ENCODE measurements at regions not wholly inside any gene's neighbourhood (a gene's known extent, or its start where the extent isn't known, plus 50 kb on each side); places are given as distances from the start of the nearest gene placed in this dataset.
"Not testable (repeated sequence)": the region's sequence is repeated elsewhere in the genome, so short reads cannot be mapped to it uniquely, and the experiment has no call there.

DNA sequence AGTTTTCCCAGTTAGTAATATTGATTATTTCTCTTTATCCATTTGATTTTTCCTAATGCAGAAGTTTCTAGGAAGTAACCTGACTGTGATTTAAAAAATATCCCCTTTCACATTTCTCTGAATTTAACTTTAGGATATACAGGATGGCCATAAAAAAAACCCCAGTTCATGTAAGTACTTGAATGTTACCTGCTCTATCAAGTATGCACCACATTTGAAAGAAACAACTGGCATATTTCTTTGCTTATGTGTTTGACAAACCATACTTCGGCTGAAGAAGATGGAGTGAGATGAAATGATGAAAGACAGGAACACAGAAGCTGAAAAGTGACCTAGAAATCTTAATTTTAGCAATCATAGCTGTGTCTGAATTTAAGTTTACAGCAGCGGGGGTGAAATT is 374.0 kb upstream of the NOX3 start:
- Mint-ChIP-seq H3K36me3 (no peaks in the 10 kb centered on the region), H3K27ac (no peak overlapping the region), H3K4me3 (no peak overlapping the region), H3K27me3 (no peaks in the 10 kb centered on the region), H3K9me3 (no peaks in the 10 kb centered on the region), H3K4me1 (no peaks in the 10 kb centered on the region)
- ATAC-seq: no peak

DNA sequence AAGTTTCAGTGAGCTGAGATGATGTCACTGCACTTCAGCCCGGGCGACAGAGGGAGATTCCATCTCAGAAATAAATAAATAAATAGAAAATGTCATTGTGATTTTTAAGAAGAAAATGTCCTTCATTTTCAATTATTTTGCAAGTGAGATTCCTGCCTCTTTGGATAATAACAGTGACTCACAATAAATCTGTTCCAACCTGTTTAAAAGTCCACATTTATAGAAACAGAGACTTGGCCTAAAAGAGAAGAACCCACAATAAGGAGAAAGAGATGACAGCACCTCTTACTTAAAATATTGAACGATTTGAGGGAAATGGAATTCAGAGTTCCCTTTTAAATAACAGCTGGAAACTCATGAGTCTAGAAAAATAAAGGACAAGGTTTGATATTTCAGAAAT is 373.4 kb upstream of the NOX3 start:
- Mint-ChIP-seq H3K27ac (no peak overlapping the region), H3K4me1 (no peaks in the 10 kb centered on the region), H3K36me3 (no peaks in the 10 kb centered on the region), H3K9me3 (no peaks in the 10 kb centered on the region), H3K27me3 (no peaks in the 10 kb centered on the region), H3K4me3 (no peak overlapping the region)
- ATAC-seq: no peak

DNA sequence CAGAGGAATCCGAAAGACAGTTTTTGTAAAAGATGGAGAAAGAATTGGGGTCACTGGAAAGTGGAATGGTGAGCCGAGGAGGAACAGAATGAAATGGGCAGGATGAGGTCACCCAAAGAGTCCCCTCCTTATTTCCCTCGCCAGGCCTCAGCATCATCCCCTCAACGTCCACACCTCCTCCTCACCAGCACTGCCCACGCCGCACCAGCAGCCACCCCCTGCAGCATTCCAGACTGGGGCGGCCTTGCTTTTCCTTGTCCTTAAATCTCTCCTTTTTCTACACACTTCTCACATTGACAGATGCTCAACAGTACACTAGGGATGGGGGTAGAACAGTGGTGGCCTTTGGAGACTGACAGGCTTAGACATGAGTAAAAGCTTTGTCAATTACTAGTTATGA is 363.1 kb upstream of the NOX3 start:
- Mint-ChIP-seq H3K4me1 (no peaks in the 10 kb centered on the region), H3K27ac (no peak overlapping the region), H3K27me3 (no peaks in the 10 kb centered on the region), H3K36me3 (no peaks in the 10 kb centered on the region), H3K4me3 (no peak overlapping the region), H3K9me3 (peaks cover 2% of the 10 kb centered on the region)
- ATAC-seq: no peak

DNA sequence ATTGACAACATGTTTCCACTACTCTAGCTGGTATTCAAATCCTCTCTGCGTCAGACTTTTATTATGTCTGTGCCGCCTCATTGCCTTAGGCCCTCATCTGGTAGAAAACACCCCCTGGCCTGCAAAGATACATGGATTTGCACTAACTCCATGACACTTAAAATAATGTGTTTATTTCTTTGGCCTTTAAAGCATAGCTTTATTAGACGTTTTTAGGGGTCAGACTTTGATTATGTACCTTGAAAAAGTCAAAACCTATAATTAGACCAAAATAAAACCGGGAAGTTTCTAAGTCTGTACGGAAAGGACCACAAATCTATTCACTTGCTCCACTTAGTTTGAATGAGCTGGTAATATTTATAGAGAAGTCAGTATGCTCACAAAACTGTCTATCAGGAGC is 357.9 kb upstream of the NOX3 start:
- no peak for ATAC-seq
- Mint-ChIP-seq H3K4me1 (no peaks in the 10 kb centered on the region), H3K4me3 (no peak overlapping the region), H3K27me3 (no peaks in the 10 kb centered on the region), H3K27ac (no peak overlapping the region), H3K36me3 (no peaks in the 10 kb centered on the region), H3K9me3 (no peaks in the 10 kb centered on the region)

DNA sequence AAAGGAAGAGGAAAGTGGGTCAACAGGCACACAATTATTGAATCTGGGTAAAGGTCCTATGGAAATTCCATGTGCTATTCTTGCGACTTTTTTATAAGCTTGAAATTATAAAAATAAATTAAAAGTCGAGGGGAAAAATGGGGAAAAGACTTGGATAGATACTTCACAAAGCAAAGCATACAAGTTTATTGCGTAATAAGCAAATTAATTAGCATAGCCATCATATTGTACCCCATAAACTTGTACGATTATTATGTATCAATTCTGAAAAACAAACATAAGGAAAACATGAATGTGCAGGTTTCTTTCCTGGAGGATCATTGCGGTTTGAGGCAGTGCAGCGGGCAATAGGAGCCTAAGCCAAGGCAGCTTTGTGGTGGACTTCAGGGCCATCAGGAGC is 351.6 kb upstream of the NOX3 start:
- Mint-ChIP-seq H3K27ac (no peak overlapping the region), H3K4me1 (no peaks in the 10 kb centered on the region), H3K27me3 (no peaks in the 10 kb centered on the region), H3K4me3 (no peak overlapping the region), H3K36me3 (no peaks in the 10 kb centered on the region), H3K9me3 (no peaks in the 10 kb centered on the region)
- ATAC-seq: no peak

DNA sequence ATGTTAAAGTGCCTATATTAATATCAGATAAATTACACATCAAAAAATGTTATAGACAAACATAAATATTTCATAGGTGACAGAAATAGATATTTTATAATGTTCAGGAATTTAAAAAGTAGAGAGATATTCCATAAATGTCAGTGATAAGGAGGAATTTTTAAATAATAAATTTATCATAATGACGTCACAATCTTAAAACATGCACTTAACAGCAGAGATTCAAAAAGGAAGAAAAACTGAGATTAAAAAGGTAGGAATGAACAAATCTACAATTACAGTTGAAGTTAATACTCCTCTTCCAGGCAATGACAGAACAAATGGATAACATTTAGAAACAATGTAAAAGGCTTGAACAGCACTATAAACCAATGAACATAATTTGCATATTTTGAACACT is 345.4 kb upstream of the NOX3 start:
- Mint-ChIP-seq H3K27me3 (peaks cover 8% of the 10 kb centered on the region), H3K4me1 (no peaks in the 10 kb centered on the region), H3K27ac (no peak overlapping the region), H3K4me3 (no peak overlapping the region), H3K36me3 (no peaks in the 10 kb centered on the region), H3K9me3 (peaks cover 6% of the 10 kb centered on the region)
- no peak for ATAC-seq

DNA sequence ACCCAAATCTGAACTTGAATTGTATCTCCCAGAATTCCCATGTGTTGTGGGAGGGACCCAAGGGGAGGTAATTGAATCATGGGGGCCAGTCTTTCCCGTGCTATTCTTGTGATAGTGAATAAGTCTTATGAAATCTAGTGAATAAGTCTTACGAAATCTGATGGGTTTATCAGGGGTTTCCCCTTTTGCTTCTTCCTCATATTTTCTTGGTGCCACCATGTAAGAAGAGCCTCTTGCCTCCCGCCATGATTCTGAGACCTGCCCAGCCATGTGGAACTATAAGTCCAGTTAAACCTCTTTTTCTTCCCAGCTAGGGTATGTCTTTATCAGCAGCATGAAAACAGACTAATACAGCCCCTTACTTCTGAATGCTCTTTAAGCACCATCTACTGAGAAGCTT is 343.2 kb upstream of the NOX3 start:
- not testable (repeated sequence) for H3K4me3 Mint-ChIP-seq, H3K4me1 Mint-ChIP-seq, H3K36me3 Mint-ChIP-seq, H3K27ac Mint-ChIP-seq, H3K9me3 Mint-ChIP-seq, ATAC-seq
- peaks cover 11% of the 10 kb centered on the region for H3K27me3 Mint-ChIP-seq

DNA sequence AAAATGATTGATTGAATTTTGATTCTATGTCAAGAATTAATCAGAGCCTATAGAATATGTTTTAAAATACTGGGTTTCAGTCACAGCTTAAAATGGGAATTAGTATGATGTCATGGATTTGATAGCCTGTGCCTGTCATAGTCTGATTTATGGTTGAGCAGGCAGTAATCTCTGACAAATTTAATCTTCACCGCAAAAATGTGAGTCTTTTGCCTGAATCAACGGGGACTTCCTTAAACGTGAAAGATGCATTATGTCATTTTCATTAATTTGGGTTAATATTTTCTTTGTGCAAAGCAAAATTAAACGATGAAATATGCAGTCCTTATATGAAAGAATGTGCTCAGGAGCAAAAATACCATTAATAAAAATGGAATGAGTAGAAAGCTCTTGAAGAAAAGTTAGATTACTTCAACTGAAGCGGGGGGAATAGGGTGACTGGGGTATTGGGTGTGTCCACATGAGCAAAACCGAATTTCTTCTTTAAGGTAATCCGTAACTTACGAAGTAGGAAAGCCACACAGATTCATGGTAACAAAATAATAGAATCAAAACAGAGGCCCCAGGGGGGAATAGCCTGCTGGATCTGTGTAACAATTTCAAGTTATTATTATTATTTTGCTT is 339.6 kb upstream of the NOX3 start:
- Mint-ChIP-seq H3K4me3 (no peak overlapping the region), H3K4me1 (no peaks in the 10 kb centered on the region), H3K36me3 (no peaks in the 10 kb centered on the region), H3K27me3 (peaks cover 9% of the 10 kb centered on the region), H3K9me3 (peaks cover 7% of the 10 kb centered on the region), H3K27ac (no peak overlapping the region)
- no peak for ATAC-seq

DNA sequence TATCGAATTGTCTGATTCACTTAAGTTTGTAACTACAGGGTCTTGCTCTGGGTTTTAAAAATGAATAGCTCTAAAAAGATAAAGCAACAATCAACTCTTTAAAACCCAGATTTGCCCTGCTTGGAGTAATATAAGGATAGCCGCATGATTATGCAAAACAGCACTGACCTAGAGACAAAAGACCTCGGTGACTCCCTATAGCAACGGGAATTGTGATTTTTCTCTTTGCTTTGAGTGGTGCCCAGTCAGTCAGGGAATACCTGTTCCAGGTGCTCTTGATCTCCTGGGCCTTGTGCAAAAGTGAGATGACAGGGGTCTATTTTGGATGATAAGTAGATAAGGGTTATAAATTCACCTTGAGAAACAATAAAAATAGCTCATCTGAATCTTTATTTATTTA is 336.3 kb upstream of the NOX3 start:
- H3K4me3 Mint-ChIP-seq: no peak overlapping the region
- no peak for ATAC-seq
- peaks cover 10% of the 10 kb centered on the region for H3K9me3 Mint-ChIP-seq
- H3K27me3 Mint-ChIP-seq: peaks cover 9% of the 10 kb centered on the region
- no peaks in the 10 kb centered on the region for H3K4me1 Mint-ChIP-seq
- H3K27ac Mint-ChIP-seq: no peak overlapping the region
- H3K36me3 Mint-ChIP-seq: no peaks in the 10 kb centered on the region

DNA sequence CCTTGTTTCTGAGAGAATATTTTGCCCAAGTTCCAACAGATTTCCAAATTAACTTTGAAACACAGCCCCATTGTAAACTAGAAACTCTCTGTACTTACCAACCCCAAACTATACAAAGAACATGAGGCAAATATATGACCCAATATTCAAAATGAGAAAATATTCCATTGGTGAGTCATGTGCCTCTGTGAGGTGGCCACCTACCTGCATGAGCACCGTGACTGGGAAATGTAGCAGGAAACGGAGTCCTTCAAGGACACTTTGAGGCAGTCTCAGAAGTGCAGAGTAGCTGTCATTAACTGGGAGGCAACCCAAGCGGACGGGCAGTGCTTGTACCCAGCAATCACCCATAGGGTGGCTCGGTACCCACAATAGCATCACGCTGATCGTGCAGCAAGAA is 335.5 kb upstream of the NOX3 start:
- no peak for ATAC-seq
- Mint-ChIP-seq H3K36me3 (no peaks in the 10 kb centered on the region), H3K9me3 (peaks cover 14% of the 10 kb centered on the region), H3K27me3 (peaks cover 9% of the 10 kb centered on the region), H3K4me3 (no peak overlapping the region), H3K4me1 (no peaks in the 10 kb centered on the region), H3K27ac (no peak overlapping the region)

DNA sequence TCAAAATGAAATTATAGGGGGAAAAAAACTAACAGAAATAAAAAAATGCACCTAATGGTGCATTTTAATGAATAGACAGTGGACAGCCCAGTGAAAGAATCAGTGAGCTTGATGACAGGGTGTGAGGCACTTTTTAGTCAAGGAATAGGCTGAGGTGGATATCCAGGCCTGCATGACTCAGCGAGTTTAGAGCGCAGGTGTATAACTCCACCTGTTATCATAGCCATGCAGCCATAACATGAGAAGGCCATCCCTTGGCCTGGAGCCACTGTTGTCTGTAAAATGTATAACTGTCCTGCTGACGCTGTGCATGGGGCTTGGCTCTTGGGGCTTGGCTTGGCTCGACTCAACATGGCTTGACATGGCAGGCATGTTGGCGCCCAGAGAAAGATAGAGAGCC is 331.5 kb upstream of the NOX3 start:
- Mint-ChIP-seq H3K4me1 (no peaks in the 10 kb centered on the region), H3K27me3 (no peaks in the 10 kb centered on the region), H3K27ac (no peak overlapping the region), H3K4me3 (no peak overlapping the region), H3K9me3 (peaks cover 10% of the 10 kb centered on the region), H3K36me3 (no peaks in the 10 kb centered on the region)
- no peak for ATAC-seq

DNA sequence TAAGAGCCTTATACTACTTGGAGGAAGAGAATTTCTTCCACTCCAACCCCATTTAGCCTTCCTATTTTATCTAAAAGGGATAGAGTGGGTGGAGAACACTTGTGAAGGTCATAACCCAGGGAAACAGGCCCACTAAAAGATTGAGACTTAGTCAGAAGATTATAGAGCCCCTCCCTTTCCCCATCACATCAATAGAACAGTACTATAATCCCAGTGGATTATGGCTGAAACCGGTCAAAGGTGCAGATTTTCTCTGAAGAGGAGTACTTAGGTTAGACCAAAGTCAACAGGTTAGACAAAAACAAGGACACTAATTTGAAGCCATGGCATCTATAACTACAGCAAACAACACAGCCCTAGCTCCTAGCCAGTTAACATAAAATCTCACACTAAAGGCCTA is 330.9 kb upstream of the NOX3 start:
- Mint-ChIP-seq H3K4me3 (no peak overlapping the region), H3K27me3 (no peaks in the 10 kb centered on the region), H3K9me3 (peaks cover 10% of the 10 kb centered on the region), H3K27ac (no peak overlapping the region), H3K4me1 (no peaks in the 10 kb centered on the region), H3K36me3 (no peaks in the 10 kb centered on the region)
- no peak for ATAC-seq

DNA sequence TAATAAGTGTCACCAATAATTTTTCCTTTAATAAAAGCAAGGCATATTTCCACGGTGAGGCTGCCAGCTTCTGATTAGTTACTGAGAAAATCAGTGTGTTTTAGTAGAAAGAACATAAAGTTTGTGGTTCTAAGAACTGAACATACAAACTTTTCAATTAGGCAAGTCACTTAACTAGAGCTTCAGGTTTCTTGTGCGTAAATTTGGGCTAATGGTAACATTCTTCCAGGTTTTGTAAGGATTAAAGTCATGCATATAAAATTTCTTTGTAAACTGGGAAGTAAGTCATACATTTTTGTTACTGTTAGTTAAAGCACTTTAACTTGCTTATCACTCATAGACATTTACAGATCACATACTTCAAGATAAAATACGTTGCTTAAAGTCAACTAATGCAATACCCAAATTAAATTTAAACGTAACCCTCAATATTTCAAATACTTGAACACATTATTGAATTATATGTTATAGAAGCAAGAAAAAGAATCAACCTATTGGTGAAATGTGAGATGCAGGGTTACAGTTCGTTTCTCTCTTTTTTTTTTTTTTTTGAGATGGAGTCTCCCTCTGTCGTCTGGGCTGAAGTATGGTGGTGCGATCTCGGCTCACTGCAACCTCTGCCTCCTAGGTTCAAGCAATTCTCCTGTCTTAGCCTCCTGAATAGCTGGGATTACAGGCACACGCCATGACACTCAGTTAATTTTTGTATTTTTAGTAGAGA is 327.3 kb upstream of the NOX3 start:
- Mint-ChIP-seq H3K36me3 (no peaks in the 10 kb centered on the region), H3K27ac (no peak overlapping the region), H3K4me3 (no peak overlapping the region), H3K4me1 (no peaks in the 10 kb centered on the region), H3K9me3 (peaks cover 10% of the 10 kb centered on the region), H3K27me3 (no peaks in the 10 kb centered on the region)
- ATAC-seq: no peak

DNA sequence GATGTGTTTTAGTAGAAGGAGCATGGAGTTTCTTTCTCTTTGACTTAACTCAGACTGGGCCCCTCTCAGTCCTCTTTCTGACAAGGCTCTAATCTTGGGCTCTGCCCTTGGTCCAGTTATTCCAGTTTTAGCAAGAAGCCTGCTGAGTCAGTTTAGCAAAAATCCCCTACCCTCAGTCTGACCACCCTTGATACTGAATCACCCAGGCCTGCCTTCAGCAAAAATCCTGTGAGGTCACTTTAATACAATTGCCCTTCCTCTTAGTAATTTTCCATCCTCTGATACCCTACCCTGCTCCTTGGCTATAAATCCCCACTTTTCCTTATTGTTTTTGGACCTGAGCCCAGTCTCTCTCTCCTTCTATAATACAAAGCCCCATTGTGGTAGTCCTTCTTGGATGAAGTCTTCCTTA is 326.7 kb upstream of the NOX3 start:
- no peak overlapping the region for H3K4me3 Mint-ChIP-seq
- peaks cover 8% of the 10 kb centered on the region for H3K9me3 Mint-ChIP-seq
- H3K36me3 Mint-ChIP-seq: no peaks in the 10 kb centered on the region
- no peak for ATAC-seq
- no peak overlapping the region for H3K27ac Mint-ChIP-seq
- no peaks in the 10 kb centered on the region for H3K27me3 Mint-ChIP-seq
- no peaks in the 10 kb centered on the region for H3K4me1 Mint-ChIP-seq

DNA sequence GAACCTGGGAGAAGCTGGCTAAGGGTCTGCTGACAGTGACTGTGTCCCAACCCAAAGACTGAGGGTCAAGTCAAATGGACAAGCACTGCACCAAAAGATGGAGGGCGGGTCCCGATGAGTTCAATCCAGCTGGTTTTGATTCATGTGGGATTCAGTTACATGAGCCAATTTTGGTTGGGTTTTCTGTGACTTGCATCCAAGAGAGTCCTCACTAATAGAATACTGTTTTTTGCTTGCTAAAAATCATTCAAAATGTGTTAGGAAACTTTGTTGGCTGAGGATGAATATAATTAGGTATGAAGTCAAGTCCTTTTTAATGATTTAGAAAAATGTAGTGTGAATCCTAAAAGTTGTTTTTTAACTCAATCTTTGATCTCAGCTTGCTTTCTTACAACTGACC is 323.8 kb upstream of the NOX3 start:
- Mint-ChIP-seq H3K27ac (no peak overlapping the region), H3K4me1 (no peaks in the 10 kb centered on the region), H3K4me3 (no peak overlapping the region), H3K27me3 (no peaks in the 10 kb centered on the region), H3K9me3 (no peaks in the 10 kb centered on the region), H3K36me3 (no peaks in the 10 kb centered on the region)
- no peak for ATAC-seq

DNA sequence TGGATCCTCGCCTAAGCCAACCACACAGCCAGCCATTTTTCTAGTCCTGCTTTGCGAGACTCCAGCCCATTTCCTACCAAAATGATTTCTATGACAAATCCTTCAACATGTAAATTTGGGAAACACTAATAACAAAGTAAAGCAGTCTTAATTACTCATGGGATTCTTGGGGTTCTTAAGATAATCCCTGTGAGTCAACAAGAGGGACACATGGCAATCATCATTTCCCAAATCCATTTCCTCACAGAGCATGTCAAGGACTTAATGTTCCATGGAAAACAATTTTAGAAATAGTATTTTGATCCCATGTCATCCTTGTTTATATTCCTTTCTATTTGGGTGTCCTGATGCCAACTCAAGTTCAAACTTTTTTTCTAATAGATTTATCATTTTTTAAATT is 322.7 kb upstream of the NOX3 start:
- Mint-ChIP-seq H3K4me1 (no peaks in the 10 kb centered on the region), H3K27me3 (no peaks in the 10 kb centered on the region), H3K9me3 (peaks cover 3% of the 10 kb centered on the region), H3K36me3 (no peaks in the 10 kb centered on the region), H3K4me3 (no peak overlapping the region), H3K27ac (no peak overlapping the region)
- no peak for ATAC-seq
